ENCODE measurements at regions not wholly inside any gene's neighbourhood (a gene's known extent, or its start where the extent isn't known, plus 50 kb on each side); places are given as distances from the start of the nearest gene placed in this dataset.

- DNase-seq (ENCODE audit: unreplicated experiment) = no peak
- Mint-ChIP-seq H3K4me1 (ENCODE audit: insufficient read depth, unreplicated experiment) (no peaks in the 10 kb centered on the region), H3K4me3 (ENCODE audit: unreplicated experiment) (no peak overlapping the region), H3K36me3 (ENCODE audit: insufficient read depth, unreplicated experiment) (no peaks in the 10 kb centered on the region), H3K27ac (ENCODE audit: low read depth, unreplicated experiment) (no peak overlapping the region), H3K9me3 (ENCODE audit: unreplicated experiment) (no peaks in the 10 kb centered on the region), H3K27me3 (ENCODE audit: insufficient read depth, unreplicated experiment) (no peaks in the 10 kb centered on the region)
- CTCF ChIA-PET = no interaction called here
- TF ChIP-seq CTCF (IDR thresholded peaks at IDR 0.05; ENCODE audit: unreplicated experiment) = no peak
- intact Hi-C loops (cut with micrococcal nuclease) = no loop called here
- POLR2A ChIA-PET = no interaction called here
- BruUV-seq (replicated peaks) = no TSS peak
Observed at GRCh38 chr7:106813705-106814305, 51.3 kb upstream of the PIK3CG start.

- Mint-ChIP-seq H3K9me3 (ENCODE audit: unreplicated experiment) (no peaks in the 10 kb centered on the region), H3K4me1 (ENCODE audit: insufficient read depth, unreplicated experiment) (no peaks in the 10 kb centered on the region), H3K27me3 (ENCODE audit: insufficient read depth, unreplicated experiment) (no peaks in the 10 kb centered on the region), H3K36me3 (ENCODE audit: insufficient read depth, unreplicated experiment) (no peaks in the 10 kb centered on the region), H3K27ac (ENCODE audit: low read depth, unreplicated experiment) (no peak overlapping the region), H3K4me3 (ENCODE audit: unreplicated experiment) (no peak overlapping the region)
- BruUV-seq (replicated peaks) = no TSS peak
- ChIA-PET POLR2A (no interaction called here), CTCF (interaction anchor here (0.7 kb wide), 1 partner anchor 18 kb away, joined by 3 read pairs; no protein-coding TSS in a partner anchor)
- intact Hi-C loops (cut with micrococcal nuclease) = no loop called here
- no peak for TF ChIP-seq CTCF (IDR thresholded peaks at IDR 0.05; ENCODE audit: unreplicated experiment)
- no peak for DNase-seq (ENCODE audit: unreplicated experiment)
Observed at GRCh38 chr7:106814887-106815286, 50.2 kb upstream of the PIK3CG start.

Data from MCF 10A (cell line).